Activated naive CD4-positive, alpha-beta T cell (primary cell): ENCODE measurements at regions not wholly inside any gene's neighbourhood (a gene's known extent, or its start where the extent isn't known, plus 50 kb on each side); places are given as distances from the start of the nearest gene placed in this dataset.
"Not testable (repeated sequence)": the region's sequence is repeated elsewhere in the genome, so short reads cannot be mapped to it uniquely, and the experiment has no call there.

Experiments
- DNase-seq, 4 experiments: peaks; one replicate each; lab custom pipeline; 2025; lab: John Stamatoyannopoulos, UW

- no peak for DNase-seq
These were observed 266.9 kb upstream of the FANCL start for GRCh38 chr2:58508006-58508405.

DNA sequence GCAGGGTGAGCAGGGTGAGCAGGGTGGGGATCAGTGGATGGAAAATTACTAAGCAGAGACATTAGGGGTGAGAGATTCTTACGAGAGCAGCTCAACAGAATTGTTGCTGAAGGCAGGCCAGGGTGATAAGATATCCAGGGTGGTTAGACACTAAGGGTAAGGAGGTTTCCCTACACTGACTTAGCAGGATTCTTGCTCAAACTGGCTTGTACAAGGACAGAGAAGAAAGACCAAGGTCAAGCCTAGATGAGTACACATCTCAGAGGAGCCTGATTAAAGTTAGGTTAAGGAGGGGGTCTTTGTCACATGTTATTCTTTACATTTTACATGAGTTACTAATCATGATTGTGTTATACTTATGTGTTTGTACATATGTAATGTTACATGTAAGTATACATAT lies 262.8 kb upstream of the FANCL start:
- no peak for DNase-seq

DNA sequence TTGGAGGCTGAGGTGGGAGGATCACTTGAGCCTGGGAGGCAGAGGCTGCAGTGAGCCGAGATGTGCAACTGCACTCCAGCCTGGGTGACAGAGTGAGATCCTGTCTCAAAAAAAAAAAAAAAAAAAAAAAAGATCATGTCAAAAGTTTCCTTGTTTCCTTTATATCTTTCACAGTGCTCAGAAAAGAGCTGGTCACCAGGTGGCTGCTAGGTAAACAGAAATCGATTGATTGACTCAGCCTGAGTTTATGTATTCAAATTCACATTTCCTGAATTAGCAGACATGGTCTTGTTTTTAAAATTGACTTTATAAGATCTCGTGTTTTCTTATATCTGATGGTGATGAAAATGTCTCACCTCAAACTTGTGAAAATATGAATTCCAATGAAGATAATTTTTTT lies 261.8 kb upstream of the FANCL start:
- DNase-seq, result no peak

GRCh38 chr2:58501371-58502160 lies 260.4 kb upstream of the FANCL start:
- no peak for DNase-seq

- no peak for DNase-seq
These were observed 256.0 kb upstream of the FANCL start for GRCh38 chr2:58497168-58497567.

DNA sequence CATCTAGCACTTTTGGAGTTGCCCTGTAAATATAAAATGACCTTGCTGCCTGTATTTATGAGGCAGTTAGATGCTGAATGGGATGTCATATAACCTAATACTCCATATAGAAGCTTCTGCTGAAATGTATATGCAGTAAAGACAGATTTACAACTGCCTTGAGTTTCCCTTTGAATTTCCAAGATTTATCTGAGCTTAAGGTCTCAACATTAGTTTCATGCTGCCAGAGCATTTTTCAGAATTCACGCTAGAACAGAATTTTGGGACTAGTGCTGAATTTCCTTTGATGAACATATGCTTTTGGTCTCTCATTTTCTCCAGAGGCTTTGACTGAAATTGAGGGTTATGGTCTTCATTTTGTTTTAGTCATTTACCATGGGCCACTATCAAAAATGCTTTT lies 254.7 kb upstream of the FANCL start:
- no peak for DNase-seq

DNA sequence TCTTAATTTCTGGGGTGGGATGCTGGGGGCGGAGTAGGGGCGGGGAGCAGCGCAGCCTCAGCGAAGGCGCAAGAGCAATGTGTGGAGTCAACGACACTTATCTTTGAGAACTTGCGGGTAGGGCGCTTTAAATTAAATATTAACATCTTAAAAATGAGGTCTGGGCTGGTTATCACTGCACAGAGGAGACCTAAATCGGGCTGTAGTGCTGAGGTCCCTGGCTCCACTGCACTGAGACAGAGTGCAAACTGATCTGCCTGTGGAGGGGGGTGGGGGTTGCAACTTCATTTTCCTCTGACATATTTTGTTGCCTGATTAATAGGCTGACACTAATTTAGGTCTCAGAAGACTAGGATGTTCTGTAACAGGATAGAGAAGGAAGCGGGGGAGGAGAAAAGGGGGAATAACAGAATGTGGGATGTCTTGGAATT lies 253.0 kb upstream of the FANCL start:
- no peak for DNase-seq

- DNase-seq, result no peak
These were observed 243.5 kb upstream of the FANCL start for GRCh38 chr2:58484629-58485028.

DNA sequence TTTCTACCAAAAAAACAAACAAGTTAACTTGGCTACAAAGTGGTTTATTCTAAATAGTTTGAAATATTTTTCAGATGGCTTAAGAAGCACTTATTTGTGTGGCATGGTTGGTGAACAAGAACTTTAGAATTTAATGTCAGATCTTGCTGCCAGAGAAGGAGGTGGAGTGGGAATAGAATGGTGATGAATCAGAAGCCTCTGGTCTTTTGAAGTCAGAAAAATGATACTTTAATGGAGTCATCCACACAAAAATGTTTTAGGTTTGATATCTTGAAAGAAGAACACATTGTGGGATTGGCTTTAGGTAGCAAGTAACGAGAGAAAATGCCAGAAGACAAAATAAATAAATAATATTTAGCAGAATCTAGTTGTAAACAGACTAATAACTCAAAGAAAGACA lies 243.1 kb upstream of the FANCL start:
- DNase-seq, result no peak

DNA sequence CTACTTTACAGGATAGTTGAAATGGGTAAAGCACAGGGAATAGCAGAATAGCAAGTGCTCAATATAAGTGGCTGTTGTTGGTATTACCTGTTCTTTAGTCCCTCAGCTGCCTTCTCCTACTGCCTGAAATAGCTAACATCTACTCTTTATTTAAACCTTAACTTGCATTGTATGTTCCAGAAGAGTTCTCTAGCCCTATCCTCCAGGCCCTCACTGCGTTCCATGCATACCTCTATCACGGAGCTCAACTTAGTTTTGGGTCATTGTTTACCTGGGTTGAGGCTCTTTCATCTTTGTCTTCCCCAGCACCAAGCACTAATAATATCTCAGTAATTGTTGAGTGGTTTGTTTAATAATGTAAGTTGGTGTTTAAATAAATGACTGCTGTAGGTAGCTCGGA lies 242.2 kb upstream of the FANCL start:
- no peak for DNase-seq

GRCh38 chr2:58481670-58482069 lies 240.5 kb upstream of the FANCL start:
- no peak for DNase-seq

DNA sequence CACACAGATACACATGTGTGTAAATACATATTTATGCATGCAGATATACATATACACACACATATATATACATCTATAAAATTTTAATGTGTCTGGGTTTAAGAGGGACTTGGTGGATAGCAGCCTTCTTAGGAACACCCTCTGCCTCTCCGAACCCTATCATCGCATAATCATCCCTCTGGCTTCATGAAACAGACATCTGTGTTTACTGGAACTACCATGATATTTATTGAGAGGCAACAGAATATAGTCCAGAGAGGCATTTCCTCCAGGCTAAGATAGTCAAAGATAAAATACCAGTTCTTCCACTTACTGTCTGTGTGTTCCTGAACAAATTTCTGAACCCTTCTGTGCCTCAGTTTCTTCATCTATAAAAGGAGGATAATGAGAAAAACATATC lies 239.0 kb upstream of the FANCL start:
- no peak for DNase-seq

- no peak for DNase-seq
These were observed 238.5 kb upstream of the FANCL start for GRCh38 chr2:58479535-58480140.

DNA sequence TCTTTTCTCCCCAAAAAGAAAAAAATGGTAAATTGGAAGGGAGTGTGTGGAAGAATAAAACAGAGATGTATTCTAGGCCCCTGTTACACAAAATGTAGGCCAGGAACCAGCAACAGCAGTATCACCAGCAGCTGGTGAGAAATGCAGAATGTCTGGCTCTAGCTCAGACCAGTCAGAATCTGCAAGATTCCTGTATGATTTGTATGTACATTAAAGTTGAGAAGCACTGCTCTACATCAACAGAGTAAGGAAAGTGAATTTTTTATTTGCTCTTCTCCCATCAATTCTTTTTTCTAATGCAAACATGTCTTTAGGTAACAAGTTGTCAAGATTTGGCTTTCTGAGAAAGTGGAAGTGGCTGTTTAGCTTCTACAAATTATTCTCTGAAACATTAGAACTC lies 235.4 kb upstream of the FANCL start:
- DNase-seq, result no peak

GRCh38 chr2:58475756-58476155 lies 234.6 kb upstream of the FANCL start:
- no peak for DNase-seq

DNA sequence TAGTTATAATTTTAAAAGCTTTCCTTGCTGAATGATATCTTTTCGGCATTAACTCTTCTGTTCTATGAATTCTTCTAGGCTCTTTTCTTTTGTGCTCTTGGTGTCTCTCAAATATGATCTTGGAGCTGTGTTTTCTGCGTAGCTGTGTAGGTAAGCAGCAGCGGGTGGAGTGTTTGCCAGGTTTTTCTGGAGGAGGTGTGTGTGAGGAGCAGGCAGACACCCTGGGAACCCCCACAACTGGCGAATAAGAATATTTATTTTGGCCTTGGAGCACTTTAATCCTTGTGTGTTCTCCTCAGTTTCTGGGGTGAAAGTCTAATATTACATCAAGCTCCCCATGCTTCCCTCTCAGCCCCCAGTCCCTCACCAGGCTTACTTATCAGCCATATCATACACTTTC lies 232.0 kb upstream of the FANCL start:
- no peak for DNase-seq

DNA sequence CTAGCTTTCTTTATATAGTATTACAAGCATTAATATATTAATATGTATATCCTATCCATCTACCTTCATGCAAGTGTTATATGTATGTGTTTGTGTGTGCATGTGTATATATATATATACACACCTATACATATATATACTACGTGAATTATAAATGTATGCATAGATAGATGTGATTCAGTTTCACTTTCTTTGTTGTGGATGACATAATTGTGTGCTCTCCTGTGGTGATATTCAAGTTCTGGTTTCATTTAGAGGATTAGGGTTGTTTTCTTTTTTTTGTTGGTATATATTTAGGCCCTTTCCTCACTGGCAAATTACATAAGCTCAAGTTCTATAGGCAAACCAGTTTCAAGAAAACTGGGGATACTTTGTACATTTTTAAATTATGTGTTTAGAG lies 225.7 kb upstream of the FANCL start:
- DNase-seq, result no peak

DNA sequence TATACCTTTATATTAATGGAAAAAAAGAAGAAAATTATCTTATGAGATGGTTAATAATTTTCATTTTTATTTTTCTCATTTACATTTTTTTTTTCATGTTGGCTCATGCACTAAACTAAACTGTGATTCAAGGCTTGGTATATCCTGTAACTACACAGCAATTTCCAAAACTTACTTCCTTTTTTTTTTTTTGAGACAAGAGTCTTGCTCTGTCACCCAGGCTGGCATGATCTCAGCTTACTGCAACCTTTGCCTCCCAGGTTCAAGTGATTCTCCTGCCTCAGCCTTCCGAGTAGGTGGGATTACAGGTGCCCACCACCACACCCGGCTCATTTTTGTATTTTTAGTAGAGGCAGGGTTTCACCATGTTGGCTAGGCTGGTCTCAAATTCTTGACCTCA lies 224.9 kb upstream of the FANCL start:
- not testable (repeated sequence) for DNase-seq

DNA sequence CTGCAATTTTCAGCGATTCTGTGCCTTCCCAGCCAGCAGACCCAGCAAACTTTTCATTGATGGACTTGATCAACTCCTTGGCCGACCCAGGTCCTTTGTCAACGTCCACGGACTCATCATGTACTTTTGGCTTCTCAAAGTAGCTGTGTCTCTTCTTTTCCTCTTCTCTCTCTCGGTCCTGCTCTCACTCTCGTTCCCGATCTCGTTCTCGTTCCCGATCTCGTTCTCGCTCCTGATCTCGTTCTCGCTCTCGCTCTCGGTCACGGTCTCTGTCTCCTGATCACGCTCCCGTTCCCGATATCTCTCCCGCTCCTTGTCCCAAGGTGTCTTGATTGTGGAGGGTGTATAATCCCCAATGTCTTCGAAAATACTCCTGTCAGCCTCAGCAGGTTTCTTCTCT lies 219.5 kb upstream of the FANCL start:
- DNase-seq, result no peak

- DNase-seq, result no peak
These were observed 208.3 kb upstream of the FANCL start for GRCh38 chr2:58449286-58450010.

DNA sequence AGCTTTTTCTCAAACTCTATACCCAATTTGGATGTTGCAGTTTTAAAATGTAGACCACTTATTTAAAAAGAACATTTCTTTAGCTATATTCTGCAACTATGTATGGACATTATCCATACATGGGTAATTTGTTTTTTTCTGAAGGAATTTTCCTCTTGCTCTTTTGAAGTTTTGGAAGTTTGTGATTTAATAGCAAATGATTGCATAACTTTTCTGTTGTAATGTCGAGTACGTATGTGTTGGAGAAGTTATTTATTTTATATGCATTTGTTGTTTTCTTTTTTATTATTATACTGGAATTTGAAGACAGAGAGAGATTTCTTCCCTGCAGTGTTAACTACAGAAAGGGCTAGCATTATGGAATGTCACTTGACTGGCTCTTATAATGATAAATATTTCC lies 207.7 kb upstream of the FANCL start:
- DNase-seq, result no peak

- no peak for DNase-seq
These were observed 207.0 kb upstream of the FANCL start for GRCh38 chr2:58448065-58448507.

- DNase-seq, result no peak
These were observed 206.5 kb upstream of the FANCL start for GRCh38 chr2:58447586-58447985.
